ENCODE measurements at regions not wholly inside any gene's neighbourhood (a gene's known extent, or its start where the extent isn't known, plus 50 kb on each side); places are given as distances from the start of the nearest gene placed in this dataset.
A peak's percentile ranks its signal among the peaks of the same experiment; 100 is the strongest.
"Not testable (repeated sequence)": the region's sequence is repeated elsewhere in the genome, so short reads cannot be mapped to it uniquely, and the experiment has no call there.

GRCh38 chr3:72033666-72034428 lies 248.9 kb upstream of the PROK2 start:
- no peaks in the 10 kb centered on the region for H3K79me2 ChIP-seq (ENCODE audit: insufficient read depth, low read length)
- no peaks in the 10 kb centered on the region for H3K9me3 ChIP-seq (ENCODE audit: insufficient read depth, low read depth, low read length)
- H4K20me1 ChIP-seq (ENCODE audit: insufficient read depth, low read length), result no peaks in the 10 kb centered on the region
- peaks cover 14% of the 10 kb centered on the region for H3K27me3 Mint-ChIP-seq (ENCODE audit: low read depth, unreplicated experiment)
- peaks cover 13% of the 10 kb centered on the region for H3K4me1 Mint-ChIP-seq (ENCODE audit: low read depth, unreplicated experiment)
- no peak overlapping the region for H2AFZ ChIP-seq (ENCODE audit: low read depth, low read length)
- DNase-seq (ENCODE audit: low read depth) (no peak), FAIRE-seq (no peak)
- H3K4me3 Mint-ChIP-seq (ENCODE audit: unreplicated experiment), result no peak overlapping the region
- no peak overlapping the region for H3K27ac ChIP-seq (ENCODE audit: low read depth, low read length)
- no peak overlapping the region for H3K9ac ChIP-seq (ENCODE audit: low read length)
- H3K9me3 Mint-ChIP-seq (ENCODE audit: unreplicated experiment), result peaks cover 5% of the 10 kb centered on the region
- H3K4me1 ChIP-seq (ENCODE audit: insufficient read depth, low read length), result no peaks in the 10 kb centered on the region
- no peak overlapping the region for H3K27ac Mint-ChIP-seq (ENCODE audit: unreplicated experiment)
- H3K36me3 ChIP-seq (ENCODE audit: insufficient read depth, low read length), result no peaks in the 10 kb centered on the region
- no peak overlapping the region for H3K4me3 ChIP-seq (ENCODE audit: insufficient read depth, low read depth, low read length)
- peaks cover 2% of the 10 kb centered on the region for H3K36me3 Mint-ChIP-seq (ENCODE audit: low read depth, unreplicated experiment)
- TF ChIP-seq CTCF (IDR thresholded peaks at IDR 0.05; ENCODE audit: insufficient read depth, low read depth, low read length), result no peak
- TF ChIP-seq EZH2 (IDR thresholded peaks at IDR 0.05; ENCODE audit: insufficient read depth, low read length), result no peak
- no peak overlapping the region for H3K4me2 ChIP-seq (ENCODE audit: low read length)
- H3K27me3 ChIP-seq (ENCODE audit: insufficient read depth, low read length), result peaks cover 9% of the 10 kb centered on the region

GRCh38 chr3:72032441-72033135 lies 247.6 kb upstream of the PROK2 start:
- H3K9me3 ChIP-seq (ENCODE audit: insufficient read depth, low read depth, low read length), result no peaks in the 10 kb centered on the region
- FAIRE-seq (no peak), DNase-seq (ENCODE audit: low read depth) (no peak)
- H3K4me1 ChIP-seq (ENCODE audit: insufficient read depth, low read length), result no peaks in the 10 kb centered on the region
- no peak overlapping the region for H3K4me3 ChIP-seq (ENCODE audit: insufficient read depth, low read depth, low read length)
- Mint-ChIP-seq H3K27me3 (ENCODE audit: low read depth, unreplicated experiment) (peaks cover 10% of the 10 kb centered on the region), H3K9me3 (ENCODE audit: unreplicated experiment) (peaks cover 3% of the 10 kb centered on the region), H3K27ac (ENCODE audit: unreplicated experiment) (no peak overlapping the region), H3K36me3 (ENCODE audit: low read depth, unreplicated experiment) (peaks cover 2% of the 10 kb centered on the region), H3K4me3 (ENCODE audit: unreplicated experiment) (no peak overlapping the region), H3K4me1 (ENCODE audit: low read depth, unreplicated experiment) (peaks cover 17% of the 10 kb centered on the region)
- H2AFZ ChIP-seq (ENCODE audit: low read depth, low read length), result no peak overlapping the region
- no peak overlapping the region for H3K9ac ChIP-seq (ENCODE audit: low read length)
- H3K79me2 ChIP-seq (ENCODE audit: insufficient read depth, low read length), result no peaks in the 10 kb centered on the region
- no peaks in the 10 kb centered on the region for H3K36me3 ChIP-seq (ENCODE audit: insufficient read depth, low read length)
- no peak overlapping the region for H3K4me2 ChIP-seq (ENCODE audit: low read length)
- no peak overlapping the region for H3K27ac ChIP-seq (ENCODE audit: low read depth, low read length)
- no peak for TF ChIP-seq EZH2 (IDR thresholded peaks at IDR 0.05; ENCODE audit: insufficient read depth, low read length)
- TF ChIP-seq CTCF (IDR thresholded peaks at IDR 0.05; ENCODE audit: insufficient read depth, low read depth, low read length), result no peak
- H4K20me1 ChIP-seq (ENCODE audit: insufficient read depth, low read length), result no peaks in the 10 kb centered on the region
- H3K27me3 ChIP-seq (ENCODE audit: insufficient read depth, low read length), result peaks cover 3% of the 10 kb centered on the region

- no peaks in the 10 kb centered on the region for H3K79me2 ChIP-seq (ENCODE audit: insufficient read depth, low read length)
- no peaks in the 10 kb centered on the region for H3K27me3 ChIP-seq (ENCODE audit: insufficient read depth, low read length)
- no peak overlapping the region for H3K27ac Mint-ChIP-seq (ENCODE audit: unreplicated experiment)
- no peak overlapping the region for H3K4me3 ChIP-seq (ENCODE audit: insufficient read depth, low read depth, low read length)
- peaks cover 7% of the 10 kb centered on the region for H3K27me3 Mint-ChIP-seq (ENCODE audit: low read depth, unreplicated experiment)
- peak; percentile 58 for FAIRE-seq
- H3K9me3 ChIP-seq (ENCODE audit: insufficient read depth, low read depth, low read length), result no peaks in the 10 kb centered on the region
- H4K20me1 ChIP-seq (ENCODE audit: insufficient read depth, low read length), result no peaks in the 10 kb centered on the region
- peaks cover 3% of the 10 kb centered on the region for H3K9me3 Mint-ChIP-seq (ENCODE audit: unreplicated experiment)
- no peak overlapping the region for H3K9ac ChIP-seq (ENCODE audit: low read length)
- peaks cover 17% of the 10 kb centered on the region for H3K4me1 Mint-ChIP-seq (ENCODE audit: low read depth, unreplicated experiment)
- TF ChIP-seq EZH2 (IDR thresholded peaks at IDR 0.05; ENCODE audit: insufficient read depth, low read length), result no peak
- no peak for TF ChIP-seq CTCF (IDR thresholded peaks at IDR 0.05; ENCODE audit: insufficient read depth, low read depth, low read length)
- H3K4me1 ChIP-seq (ENCODE audit: insufficient read depth, low read length), result no peaks in the 10 kb centered on the region
- no peaks in the 10 kb centered on the region for H3K36me3 Mint-ChIP-seq (ENCODE audit: low read depth, unreplicated experiment)
- peak; percentile 39 for DNase-seq (ENCODE audit: low read depth)
- no peak overlapping the region for H3K27ac ChIP-seq (ENCODE audit: low read depth, low read length)
- no peak overlapping the region for H3K4me2 ChIP-seq (ENCODE audit: low read length)
- H2AFZ ChIP-seq (ENCODE audit: low read depth, low read length), result no peak overlapping the region
- no peaks in the 10 kb centered on the region for H3K36me3 ChIP-seq (ENCODE audit: insufficient read depth, low read length)
- no peak overlapping the region for H3K4me3 Mint-ChIP-seq (ENCODE audit: unreplicated experiment)
Observed at GRCh38 chr3:72031581-72031980, 246.6 kb upstream of the PROK2 start.

- not testable (repeated sequence) for H3K27ac Mint-ChIP-seq (ENCODE audit: unreplicated experiment); H3K4me1 ChIP-seq (ENCODE audit: insufficient read depth, low read length); H3K27me3 ChIP-seq (ENCODE audit: insufficient read depth, low read length); H2AFZ ChIP-seq (ENCODE audit: low read depth, low read length); H3K36me3 ChIP-seq (ENCODE audit: insufficient read depth, low read length); H3K4me3 ChIP-seq (ENCODE audit: insufficient read depth, low read depth, low read length); H3K79me2 ChIP-seq (ENCODE audit: insufficient read depth, low read length); H3K9me3 ChIP-seq (ENCODE audit: insufficient read depth, low read depth, low read length); H3K27me3 Mint-ChIP-seq (ENCODE audit: low read depth, unreplicated experiment); FAIRE-seq; H3K4me2 ChIP-seq (ENCODE audit: low read length); DNase-seq (ENCODE audit: low read depth); H3K27ac ChIP-seq (ENCODE audit: low read depth, low read length); H4K20me1 ChIP-seq (ENCODE audit: insufficient read depth, low read length); H3K36me3 Mint-ChIP-seq (ENCODE audit: low read depth, unreplicated experiment); H3K9me3 Mint-ChIP-seq (ENCODE audit: unreplicated experiment); H3K9ac ChIP-seq (ENCODE audit: low read length); H3K4me3 Mint-ChIP-seq (ENCODE audit: unreplicated experiment)
- peaks cover 17% of the 10 kb centered on the region for H3K4me1 Mint-ChIP-seq (ENCODE audit: low read depth, unreplicated experiment)
Observed at GRCh38 chr3:72030296-72030695, 245.3 kb upstream of the PROK2 start.

Data from astrocyte (in vitro differentiated cells and primary cell).